ENCODE measurements at regions not wholly inside any gene's neighbourhood (a gene's known extent, or its start where the extent isn't known, plus 50 kb on each side); places are given as distances from the start of the nearest gene placed in this dataset.

- WGBS (ENCODE audit: low lambda C conversion rate): 17% methylated on average over 1 of the region's 2 CpGs
- H3K36me3 ChIP-seq (replicated peaks in 1 of 2; ENCODE audit: control insufficient read depth in 1 of 2, insufficient read depth in 2 of 2, low read length in 1 of 2): no peaks in the 10 kb centered on the region
- no peak overlapping the region for H2AFZ ChIP-seq (ENCODE audit: low read depth)
- H3K27me3 ChIP-seq (ENCODE audit: insufficient read depth): no peaks in the 10 kb centered on the region
- H4K20me1 ChIP-seq (ENCODE audit: insufficient read depth): no peaks in the 10 kb centered on the region
- no peaks in the 10 kb centered on the region for H3K9me2 ChIP-seq
- no peak overlapping the region for H3K9ac ChIP-seq
- no peaks in the 10 kb centered on the region for H3K79me2 ChIP-seq (ENCODE audit: insufficient read depth)
- no peak overlapping the region for H3K27ac ChIP-seq (ENCODE audit: low read depth in 2 of 2, low read length in 1 of 2)
- TF ChIP-seq EZH2phosphoT487 (IDR thresholded peaks at IDR 0.05; ENCODE audit: borderline replicate concordance, low read depth): no peak
- TF ChIP-seq GATA2 (CRISPR knock-in tag; IDR thresholded peaks at IDR 0.05): no peak
- TF ChIP-seq YY1 (IDR thresholded peaks at IDR 0.05; ENCODE audit: low read depth): no peak
- no peak for TF ChIP-seq REST (IDR thresholded peaks at IDR 0.05; ENCODE audit: low read depth, low read length)
- no peak for TF ChIP-seq NFIC (IDR thresholded peaks at IDR 0.05; ENCODE audit: borderline replicate concordance)
- TF ChIP-seq ZBTB33 (IDR thresholded peaks at IDR 0.05; ENCODE audit: borderline replicate concordance, low read depth): no peak
- no peak for TF ChIP-seq RXRA (IDR thresholded peaks at IDR 0.05; ENCODE audit: borderline replicate concordance, low read depth)
- TF ChIP-seq IRF3 (IDR thresholded peaks at IDR 0.05; ENCODE audit: low read depth, low read length): no peak
- no peak for TF ChIP-seq EP300 (IDR thresholded peaks at IDR 0.05; ENCODE audit: borderline replicate concordance in 1 of 2, low read depth in 1 of 2, low read length in 1 of 2)
- TF ChIP-seq MXI1 (IDR thresholded peaks at IDR 0.05; ENCODE audit: low read depth, low read length): no peak
- no peak for TF ChIP-seq TCF12 (IDR thresholded peaks at IDR 0.05)
- no peak for TF ChIP-seq SMC3 (IDR thresholded peaks at IDR 0.05; ENCODE audit: low read depth, low read length)
- no peak for TF ChIP-seq POLR2AphosphoS5 (IDR thresholded peaks at IDR 0.05; ENCODE audit: low read depth, low read length)
- no peak for TF ChIP-seq TAF1 (IDR thresholded peaks at IDR 0.05; ENCODE audit: borderline replicate concordance, low read depth, low read length)
- TF ChIP-seq PBX3 (IDR thresholded peaks at IDR 0.05): no peak
- TF ChIP-seq MAX (IDR thresholded peaks at IDR 0.05; ENCODE audit: low read depth): no peak
- H3K4me2 ChIP-seq: no peak overlapping the region
- H3K4me3 ChIP-seq (ENCODE audit: low read depth in 2 of 2, low read length in 1 of 2): no peak overlapping the region
- ChIA-PET CTCF (no interaction called here), POLR2A (no interaction called here)
- no peaks in the 10 kb centered on the region for H3K4me1 ChIP-seq (ENCODE audit: control insufficient read depth in 1 of 2, insufficient read depth in 2 of 2, low read depth in 1 of 2, low read length in 1 of 2)
- no peaks in the 10 kb centered on the region for H3F3A ChIP-seq (replicated peaks; ENCODE audit: insufficient read depth)
- DNase-seq: no peak
- H3K9me3 ChIP-seq: no peaks in the 10 kb centered on the region
These were observed 478.1 kb upstream of the CDH9 start for GRCh38 chr5:27516437-27516836.

Data from SK-N-SH (cell line).